AG09319 (cell line): ENCODE measurements at regions not wholly inside any gene's neighbourhood (a gene's known extent, or its start where the extent isn't known, plus 50 kb on each side); places are given as distances from the start of the nearest gene placed in this dataset.

Experiments
- DNase-seq: peaks from one replicate; pipeline ENCODE4 v3.0.0-alpha.2; 2010; ENCODE audit warnings: low read depth; ENCODE audit errors: extremely low read depth
- CTCF ChIP-seq: IDR thresholded peaks from 2 replicates; pipeline ENCODE4 v1.5.1; 2011; ENCODE audit warnings: low read depth, mild to moderate bottlenecking, inconsistent platforms, low read length, moderate library complexity

- DNase-seq: no peak
- TF ChIP-seq CTCF: no peak
These were observed 66.3 kb upstream of the NPVF start for GRCh38 chr7:25294624-25295023.

GRCh38 chr7:25295387-25295786 is 67.1 kb upstream of the NPVF start:
- TF ChIP-seq CTCF: no peak
- no peak for DNase-seq

- TF ChIP-seq CTCF: no peak
- no peak for DNase-seq
These were observed 67.8 kb upstream of the NPVF start for GRCh38 chr7:25296086-25296485.

- no peak for DNase-seq
- TF ChIP-seq CTCF: no peak
These were observed 69.0 kb upstream of the NPVF start for GRCh38 chr7:25297278-25297677.

- no peak for TF ChIP-seq CTCF
These were observed 75.2 kb upstream of the NPVF start for GRCh38 chr7:25303281-25304181.

GRCh38 chr7:25304691-25305090 is 76.4 kb upstream of the NPVF start:
- TF ChIP-seq CTCF: no peak

More at GRCh38 chr7:25303281-25304181, 75.2 kb upstream of the NPVF start:
- no peak for DNase-seq

GRCh38 chr7:25305831-25306230 is 77.5 kb upstream of the NPVF start:
- no peak for DNase-seq
- TF ChIP-seq CTCF: no peak

More at GRCh38 chr7:25304691-25305090, 76.4 kb upstream of the NPVF start:
- DNase-seq: no peak
